CD4-positive, alpha-beta T cell (primary cell): ENCODE measurements at regions not wholly inside any gene's neighbourhood (a gene's known extent, or its start where the extent isn't known, plus 50 kb on each side); places are given as distances from the start of the nearest gene placed in this dataset.

ENCODE experiments used
- ATAC-seq: fragments of 200-7000 bp; cut with Tn5 transposase; one replicate; pipeline ENCODE4 v1.10.0; 2022; ENCODE audit warnings: mild to moderate bottlenecking; ENCODE audit not compliant: poor library complexity
- CTCF ChIA-PET: fragments of 350-600 bp; sonication (Branson Sonifier 250); formaldehyde crosslinking; loops from one replicate; lab custom pipeline; 2021; ENCODE audit warnings: antibody characterized with exemption, inconsistent platforms; lab: Charles Lee
- POLR2A ChIA-PET: fragments of 350-600 bp; sonication (Branson Sonifier 250); formaldehyde crosslinking; loops from one replicate; lab custom pipeline; 2021; ENCODE audit warnings: antibody characterized with exemption, inconsistent platforms; lab: Charles Lee
- DNase-seq, 14 experiments: peaks; one replicate each; pipeline ENCODE4 v3.0.0-alpha.2; 2013 to 2020; ENCODE audit warnings: mixed read lengths in 2 of 14
- H3K27ac ChIP-seq, 2 donors: one replicate each; pipeline versions ENCODE4 v1.5.1 to v1.7.0; 2013; ENCODE audit warnings: low read length in 2 of 2, low read depth in 1 of 2, mild to moderate bottlenecking in 1 of 2
- H3K27me3 ChIP-seq, 2 experiments: 1 replicate in 1 of 2; 2 replicates in 1 of 2; pipeline versions ENCODE4 v1.6.1 to v1.7.0; 2013; ENCODE audit warnings: low read length in 2 of 2, control low read depth in 1 of 2, mild to moderate bottlenecking in 1 of 2, moderate library complexity in 1 of 2; ENCODE audit not compliant: insufficient read depth in 2 of 2, control insufficient read depth in 1 of 2
- H3K36me3 ChIP-seq: one replicate; pipeline ENCODE4 v1.6.1; 2013; ENCODE audit warnings: low read length, control low read depth; ENCODE audit not compliant: insufficient read depth
- H3K4me1 ChIP-seq: one replicate; pipeline ENCODE4 v1.6.1; 2013; ENCODE audit warnings: low read length, control low read depth; ENCODE audit not compliant: insufficient read depth
- H3K4me3 ChIP-seq: one replicate; pipeline ENCODE4 v1.5.1; 2013; ENCODE audit warnings: mild to moderate bottlenecking, low read length, moderate library complexity
- H3K9me3 ChIP-seq, 2 experiments: 1 replicate in 1 of 2; 2 replicates in 1 of 2; pipeline versions ENCODE4 v1.6.1 to v1.7.0; 2013; ENCODE audit warnings: low read length in 2 of 2, mild to moderate bottlenecking in 2 of 2, control low read depth in 1 of 2, moderate library complexity in 1 of 2; ENCODE audit not compliant: control insufficient read depth in 1 of 2, insufficient read depth in 1 of 2
- H3K27ac Mint-ChIP-seq: one replicate; pipeline ENCODE4 v1.8.0; 2020; ENCODE audit warnings: mixed read lengths
- H3K27me3 Mint-ChIP-seq: one replicate; pipeline ENCODE4 v1.8.0; 2021; ENCODE audit warnings: mixed read lengths
- H3K36me3 Mint-ChIP-seq: one replicate; pipeline ENCODE4 v1.8.0; 2021; ENCODE audit warnings: low read depth, mixed read lengths
- H3K4me1 Mint-ChIP-seq: one replicate; pipeline ENCODE4 v1.8.0; 2021; ENCODE audit warnings: low read depth, mixed read lengths
- H3K4me3 Mint-ChIP-seq: one replicate; pipeline ENCODE4 v1.8.0; 2020; ENCODE audit warnings: mild to moderate bottlenecking, mixed read lengths
- H3K9me3 Mint-ChIP-seq: one replicate; pipeline ENCODE4 v1.8.0; 2020; ENCODE audit warnings: mixed read lengths
- CTCF ChIP-seq: fragments of 200-600 bp; IDR thresholded peaks from one replicate; pipeline ENCODE4 v1.8.0; 2022; ENCODE audit warnings: antibody characterized with exemption, mild to moderate bottlenecking
- intact Hi-C, 2 experiments: fragments of 100-400 bp; cut with DNase I in 1 of 2; cut with micrococcal nuclease in 1 of 2; formaldehyde crosslinking; loops; one replicate each; pipeline versions ENCODE4 v1.15.1 to v1.9.0; 2023 to 2025; cut with DNase I, micrococcal nuclease

- peaks cover 4% of the 10 kb centered on the region for H3K4me1 ChIP-seq
- no peak overlapping the region for H3K4me3 ChIP-seq
- no peak for ATAC-seq
- peaks cover 12% of the 10 kb centered on the region for H3K27me3 Mint-ChIP-seq
- no peak for DNase-seq
- no peaks in the 10 kb centered on the region for H3K4me1 Mint-ChIP-seq
- POLR2A ChIA-PET, result interaction anchor here (0.8 kb wide), 1 partner anchor 11 kb away, joined by 3 read pairs; no protein-coding TSS in a partner anchor
- intact Hi-C loops, result loop anchor here (10.0 kb wide), 2 partner anchors 1264 to 1564 kb away; partner anchors contain the start of gene KRTAP23-1 (in 1 of the 2)
- no peak overlapping the region for H3K27ac Mint-ChIP-seq
- peaks cover 0 to 2% of the 10 kb centered on the region in 2 experiments for H3K27me3 ChIP-seq
- H3K4me3 Mint-ChIP-seq, result no peak overlapping the region
- CTCF ChIA-PET, result no interaction called here
- no peaks in the 10 kb centered on the region for H3K36me3 ChIP-seq
- no peaks in the 10 kb centered on the region for H3K9me3 Mint-ChIP-seq
- peaks cover 0 to 10% of the 10 kb centered on the region in 2 experiments for H3K9me3 ChIP-seq
- TF ChIP-seq CTCF, result no peak
- no peaks in the 10 kb centered on the region for H3K36me3 Mint-ChIP-seq
- H3K27ac ChIP-seq, result no peak overlapping the region
Measured at GRCh38 chr21:31609081-31609480, 50.4 kb upstream of the SOD1 start.

- H3K4me1 ChIP-seq, result peaks cover 4% of the 10 kb centered on the region
- peaks cover 0 to 10% of the 10 kb centered on the region in 2 experiments for H3K9me3 ChIP-seq
- Mint-ChIP-seq H3K36me3 (no peaks in the 10 kb centered on the region), H3K27me3 (peaks cover 12% of the 10 kb centered on the region), H3K9me3 (no peaks in the 10 kb centered on the region), H3K4me1 (no peaks in the 10 kb centered on the region), H3K4me3 (no peak overlapping the region), H3K27ac (no peak overlapping the region)
- H3K27ac ChIP-seq, result no peak overlapping the region
- peaks cover 0 to 2% of the 10 kb centered on the region in 2 experiments for H3K27me3 ChIP-seq
- H3K4me3 ChIP-seq, result no peak overlapping the region
- intact Hi-C loops, result loop anchor here (10.0 kb wide), 2 partner anchors 1263 to 1563 kb away; partner anchors contain the start of gene KRTAP23-1 (in 1 of the 2)
- ATAC-seq (no peak), DNase-seq (no peak)
- POLR2A ChIA-PET, result no interaction called here
- no peak for TF ChIP-seq CTCF
- no peaks in the 10 kb centered on the region for H3K36me3 ChIP-seq
- CTCF ChIA-PET, result no interaction called here
Measured at GRCh38 chr21:31607791-31608190, 51.7 kb upstream of the SOD1 start.

GRCh38 chr21:31606081-31606874 is 53.2 kb upstream of the SOD1 start:
- intact Hi-C loops, result loop anchor here (10.0 kb wide), 2 partner anchors 1261 to 1561 kb away; partner anchors contain the start of gene KRTAP23-1 (in 1 of the 2)
- Histone ChIP-seq H3K4me1 (peaks cover 4% of the 10 kb centered on the region), H3K27me3 (peaks cover 0 to 2% of the 10 kb centered on the region in 2 experiments), H3K36me3 (no peaks in the 10 kb centered on the region), H3K27ac (no peak overlapping the region), H3K9me3 (peaks cover 0 to 5% of the 10 kb centered on the region in 2 experiments), H3K4me3 (no peak overlapping the region)
- no peak for TF ChIP-seq CTCF
- POLR2A ChIA-PET, result no interaction called here
- no peaks in the 10 kb centered on the region for H3K9me3 Mint-ChIP-seq
- H3K4me1 Mint-ChIP-seq, result no peaks in the 10 kb centered on the region
- no peaks in the 10 kb centered on the region for H3K36me3 Mint-ChIP-seq
- DNase-seq, result no peak
- no peak for ATAC-seq
- CTCF ChIA-PET, result no interaction called here
- peaks cover 8% of the 10 kb centered on the region for H3K27me3 Mint-ChIP-seq
- H3K4me3 Mint-ChIP-seq, result no peak overlapping the region
- no peak overlapping the region for H3K27ac Mint-ChIP-seq
